HL-60 (cell line): ENCODE measurements at regions not wholly inside any gene's neighbourhood (a gene's known extent, or its start where the extent isn't known, plus 50 kb on each side); places are given as distances from the start of the nearest gene placed in this dataset.

Experiments
- CTCF ChIP-seq: IDR thresholded peaks from one replicate; pipeline ENCODE4 v1.5.1; 2011; ENCODE audit warnings: low read length, control low read depth, inconsistent platforms; ENCODE audit not compliant: insufficient read depth
- POLR2AphosphoS5 ChIP-seq: IDR thresholded peaks from 2 replicates; pipeline ENCODE4 v1.6.1; 2012; ENCODE audit warnings: low read depth
- REST ChIP-seq: IDR thresholded peaks from 2 replicates; pipeline ENCODE4 v1.6.1; 2012; ENCODE audit warnings: low read depth; ENCODE audit not compliant: insufficient replicate concordance

DNA sequence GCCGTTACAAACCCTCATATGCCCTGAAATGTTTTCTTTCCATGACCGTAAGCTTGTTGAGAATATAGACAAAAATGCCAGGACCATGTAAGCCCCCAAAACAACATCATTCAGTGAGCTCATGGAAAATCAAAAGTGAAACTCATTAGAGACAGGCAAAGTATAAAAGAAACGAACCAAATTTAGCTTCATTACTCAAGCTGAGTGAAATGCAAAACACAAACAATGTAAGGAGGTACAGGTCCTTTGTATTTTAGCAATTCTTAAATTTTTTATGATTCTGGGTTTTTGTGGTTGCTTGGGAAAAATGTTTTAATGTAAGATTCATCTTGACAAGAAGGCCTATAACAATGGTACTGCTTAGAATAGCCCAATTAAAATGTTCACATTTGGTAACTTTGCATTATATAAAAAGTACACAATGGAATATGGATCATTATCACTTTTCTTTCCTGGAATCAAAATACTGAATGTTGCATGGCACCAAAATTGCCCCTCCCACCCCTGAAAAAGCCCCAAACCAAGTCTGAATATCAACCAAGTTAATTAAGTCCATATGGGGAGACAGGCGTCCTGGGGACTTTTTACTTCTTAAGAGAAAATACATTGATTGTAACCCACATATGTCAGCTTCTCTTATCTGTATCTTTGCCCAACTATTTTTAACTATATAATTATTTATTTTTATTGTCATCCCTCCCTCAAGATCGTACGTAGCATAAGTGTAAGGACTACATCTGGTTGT is 247.7 kb upstream of the CDIN1 start:
- TF ChIP-seq CTCF: no peak
- no peak for TF ChIP-seq REST
- TF ChIP-seq POLR2AphosphoS5: no peak
